Kidney (tissue), 13 donors: ENCODE measurements at regions not wholly inside any gene's neighbourhood (a gene's known extent, or its start where the extent isn't known, plus 50 kb on each side); places are given as distances from the start of the nearest gene placed in this dataset.

Experiments
- DNase-seq, 5 donors: peaks; one replicate each; pipeline ENCODE4 v3.0.0-alpha.2; 2013 to 2020
- FAIRE-seq: peaks from 2 replicates; lab custom pipeline; 2012; peaks lifted over from hg19 to GRCh38; lab: Jason Lieb, UNC
- H3K27ac ChIP-seq, 2 donors: one replicate each; pipeline ENCODE4 v1.7.0; 2013; ENCODE audit warnings: low read depth in 2 of 2, low read length in 2 of 2, inconsistent platforms in 1 of 2
- H3K27me3 ChIP-seq: one replicate; pipeline ENCODE4 v1.7.1; 2013; ENCODE audit warnings: low read length, inconsistent platforms; ENCODE audit not compliant: control insufficient read depth, insufficient read depth
- H3K36me3 ChIP-seq, 3 donors: one replicate each; pipeline versions ENCODE4 v1.7.0 to v1.7.1; 2013; ENCODE audit warnings: low read length in 3 of 3, control low read depth in 1 of 3, inconsistent platforms in 1 of 3; ENCODE audit not compliant: insufficient read depth in 3 of 3, control insufficient read depth in 2 of 3
- H3K4me1 ChIP-seq, 3 donors: one replicate each; pipeline versions ENCODE4 v1.7.0 to v1.7.1; 2013; ENCODE audit warnings: low read length in 3 of 3, inconsistent platforms in 1 of 3, low read depth in 1 of 3; ENCODE audit not compliant: control insufficient read depth in 2 of 3, insufficient read depth in 2 of 3
- H3K4me3 ChIP-seq, 3 donors: one replicate each; pipeline versions ENCODE4 v1.7.0 to v1.8.1; 2013; ENCODE audit warnings: low read length in 3 of 3, control low read depth in 1 of 3, inconsistent platforms in 1 of 3
- H3K9ac ChIP-seq, 3 donors: one replicate each; pipeline versions ENCODE4 v1.7.0 to v1.7.1; 2013; ENCODE audit warnings: low read length in 3 of 3, control low read depth in 1 of 3, inconsistent platforms in 1 of 3
- H3K9me3 ChIP-seq, 3 donors: one replicate each; pipeline versions ENCODE4 v1.7.0 to v1.7.1; 2013; ENCODE audit warnings: low read length in 3 of 3, control low read depth in 1 of 3, inconsistent platforms in 1 of 3; ENCODE audit not compliant: control insufficient read depth in 2 of 3, insufficient read depth in 1 of 3
- intact Hi-C: fragments of 100-400 bp; cut with DNase I; formaldehyde crosslinking; loops from one replicate; pipeline ENCODE4 v1.11.1; 2022
- TF ChIP-seq, protein P1 (sequence below): IDR thresholded peaks from 3 replicates; pipeline ENCODE4 v1.5.1; 2012; ENCODE audit warnings: mild to moderate bottlenecking, moderate library complexity, borderline replicate concordance; ENCODE audit not compliant: insufficient read depth; ENCODE audit errors: extremely low read depth
- donor health status: control.
- donor health status: control.
- donor health status: control.
- donor health status: control.
- donor health status: control.
- donor health status: DM: yes; HTN: yes; CAD: no.
- donor health status: Normal renal cell carcinoma (clear cell type).

DNA sequence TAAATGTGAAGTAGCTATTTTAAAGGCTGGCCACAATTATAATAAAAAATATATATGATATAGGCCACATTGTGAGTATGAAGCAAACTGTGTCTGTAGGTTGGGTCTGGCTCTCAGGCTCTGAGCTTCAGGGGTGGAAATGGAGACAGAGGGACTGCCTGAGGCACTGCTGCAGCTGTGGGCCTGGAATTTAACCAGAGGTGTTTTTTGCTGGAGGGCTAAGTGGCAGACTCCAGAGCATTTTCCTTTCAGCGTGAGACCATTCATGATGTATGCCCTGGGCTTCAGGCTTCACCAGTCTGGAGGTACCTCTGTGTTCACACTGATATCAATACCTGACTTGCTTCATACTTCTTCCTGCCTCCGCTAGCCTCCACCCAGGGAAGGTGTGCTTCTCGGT, 64.9 kb upstream of the IL12B start:
- no peaks in the 10 kb centered on the region for H3K27me3 ChIP-seq
- no peak for FAIRE-seq
- H3K27ac ChIP-seq: no peak overlapping the region
- no peaks in the 10 kb centered on the region for H3K4me1 ChIP-seq
- TF ChIP-seq, protein P1, sequence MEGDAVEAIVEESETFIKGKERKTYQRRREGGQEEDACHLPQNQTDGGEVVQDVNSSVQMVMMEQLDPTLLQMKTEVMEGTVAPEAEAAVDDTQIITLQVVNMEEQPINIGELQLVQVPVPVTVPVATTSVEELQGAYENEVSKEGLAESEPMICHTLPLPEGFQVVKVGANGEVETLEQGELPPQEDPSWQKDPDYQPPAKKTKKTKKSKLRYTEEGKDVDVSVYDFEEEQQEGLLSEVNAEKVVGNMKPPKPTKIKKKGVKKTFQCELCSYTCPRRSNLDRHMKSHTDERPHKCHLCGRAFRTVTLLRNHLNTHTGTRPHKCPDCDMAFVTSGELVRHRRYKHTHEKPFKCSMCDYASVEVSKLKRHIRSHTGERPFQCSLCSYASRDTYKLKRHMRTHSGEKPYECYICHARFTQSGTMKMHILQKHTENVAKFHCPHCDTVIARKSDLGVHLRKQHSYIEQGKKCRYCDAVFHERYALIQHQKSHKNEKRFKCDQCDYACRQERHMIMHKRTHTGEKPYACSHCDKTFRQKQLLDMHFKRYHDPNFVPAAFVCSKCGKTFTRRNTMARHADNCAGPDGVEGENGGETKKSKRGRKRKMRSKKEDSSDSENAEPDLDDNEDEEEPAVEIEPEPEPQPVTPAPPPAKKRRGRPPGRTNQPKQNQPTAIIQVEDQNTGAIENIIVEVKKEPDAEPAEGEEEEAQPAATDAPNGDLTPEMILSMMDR: no peak
- H3K36me3 ChIP-seq: no peaks in the 10 kb centered on the region
- intact Hi-C loops: no loop called here
- DNase-seq: no peak
- no peak overlapping the region for H3K4me3 ChIP-seq
- no peaks in the 10 kb centered on the region for H3K9me3 ChIP-seq
- H3K9ac ChIP-seq: no peak overlapping the region

DNA sequence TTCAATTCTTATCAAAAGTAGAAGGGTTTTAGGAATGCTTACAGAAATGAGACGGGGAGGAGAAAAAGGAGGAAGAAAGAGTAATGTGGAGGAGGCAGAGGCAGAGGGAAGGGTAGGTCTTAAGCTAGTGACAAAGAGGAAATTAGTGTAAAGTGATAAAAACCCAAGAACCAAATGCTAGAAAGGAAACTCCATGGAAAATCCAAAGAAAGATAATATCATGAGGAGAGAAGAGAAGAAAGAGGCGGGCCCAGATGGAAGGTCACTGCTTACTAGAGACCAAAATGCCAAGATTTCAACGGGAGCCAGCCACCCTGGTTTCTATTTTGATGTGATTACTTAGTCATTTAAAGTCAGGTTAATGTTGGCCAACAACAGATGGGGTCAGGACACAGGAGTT, 68.6 kb upstream of the IL12B start:
- FAIRE-seq: no peak
- Histone ChIP-seq H3K9me3 (no peaks in the 10 kb centered on the region), H3K4me1 (no peaks in the 10 kb centered on the region), H3K9ac (no peak overlapping the region), H3K36me3 (no peaks in the 10 kb centered on the region), H3K4me3 (no peak overlapping the region), H3K27me3 (no peaks in the 10 kb centered on the region), H3K27ac (no peak overlapping the region)
- TF ChIP-seq, protein P1: no peak
- intact Hi-C loops: no loop called here
- no peak for DNase-seq

DNA sequence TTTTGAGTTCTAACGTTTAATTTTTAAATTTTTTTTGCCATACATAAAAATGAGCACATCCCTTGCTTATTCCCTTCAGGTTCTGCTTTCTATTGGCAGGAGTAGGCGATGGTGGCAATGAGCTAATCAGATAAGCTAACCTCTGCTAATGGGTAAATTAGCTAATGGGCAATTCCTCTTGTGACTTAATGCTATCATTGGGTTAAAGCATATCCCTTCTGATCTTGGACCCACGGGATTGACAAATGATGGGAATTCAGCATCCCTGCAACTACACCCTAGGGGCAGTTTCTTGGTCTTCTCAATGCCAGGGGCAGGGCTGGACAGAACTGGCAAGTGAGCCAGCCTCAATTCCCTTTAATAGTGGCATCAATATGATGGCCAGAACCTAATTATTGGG, 70.2 kb upstream of the IL12B start:
- no peak overlapping the region for H3K9ac ChIP-seq
- FAIRE-seq (no peak), DNase-seq (no peak)
- no peaks in the 10 kb centered on the region for H3K27me3 ChIP-seq
- intact Hi-C loops: no loop called here
- H3K27ac ChIP-seq: no peak overlapping the region
- no peaks in the 10 kb centered on the region for H3K4me1 ChIP-seq
- TF ChIP-seq, protein P1: no peak
- no peaks in the 10 kb centered on the region for H3K36me3 ChIP-seq
- H3K4me3 ChIP-seq: no peak overlapping the region
- H3K9me3 ChIP-seq: no peaks in the 10 kb centered on the region

DNA sequence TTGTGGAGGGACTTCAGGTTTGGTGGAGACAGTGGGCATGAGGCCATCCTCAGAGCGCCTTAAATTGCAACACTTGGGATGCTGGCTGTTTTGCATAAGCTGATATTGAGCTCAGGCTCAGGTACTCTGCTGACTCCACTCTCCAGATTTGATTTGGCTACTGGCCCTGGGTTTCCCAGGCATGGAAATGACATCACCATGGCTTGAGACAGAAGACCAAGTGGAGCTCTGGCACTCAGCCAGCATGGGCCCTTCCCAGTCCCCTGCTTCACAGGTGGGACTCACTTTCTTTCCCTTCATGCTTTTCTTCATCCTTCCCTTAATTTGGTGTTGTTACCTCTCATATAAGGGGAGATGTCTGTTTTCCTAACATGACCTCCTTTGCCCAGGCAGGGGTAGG, 72.0 kb upstream of the IL12B start:
- Histone ChIP-seq H3K4me3 (no peak overlapping the region), H3K9ac (no peak overlapping the region), H3K9me3 (no peaks in the 10 kb centered on the region), H3K27ac (no peak overlapping the region), H3K36me3 (no peaks in the 10 kb centered on the region), H3K27me3 (no peaks in the 10 kb centered on the region), H3K4me1 (no peaks in the 10 kb centered on the region)
- TF ChIP-seq, protein P1: no peak
- FAIRE-seq: no peak
- DNase-seq: no peak
- intact Hi-C loops: no loop called here
